NT2/D1 (cell line): ENCODE measurements at regions not wholly inside any gene's neighbourhood (a gene's known extent, or its start where the extent isn't known, plus 50 kb on each side); places are given as distances from the start of the nearest gene placed in this dataset.

Experiments used
- YY1 ChIP-seq: IDR thresholded peaks from 2 replicates; pipeline ENCODE4 v1.6.1; 2011; ENCODE audit not compliant: insufficient read length, insufficient read depth
- ZNF274 ChIP-seq: IDR thresholded peaks from 2 replicates; pipeline ENCODE4 v1.6.1; 2011; ENCODE audit warnings: mild to moderate bottlenecking, low read depth, low read length

GRCh38 chr2:122307763-122308162 is 552.3 kb downstream of the TSN start:
- TF ChIP-seq YY1 (no peak), ZNF274 (no peak)
